Left renal pelvis (tissue), 4 donors: ENCODE measurements at regions not wholly inside any gene's neighbourhood (a gene's known extent, or its start where the extent isn't known, plus 50 kb on each side); places are given as distances from the start of the nearest gene placed in this dataset.

ENCODE experiments used
- DNase-seq, 4 donors: peaks; one replicate each; pipeline ENCODE4 v3.0.0-alpha.2; 2013; ENCODE audit warnings: low read depth in 4 of 4, low spot score in 3 of 4

- no peak for DNase-seq
Observed at GRCh38 chr2:8193686-8194615, 487.9 kb upstream of the ID2 start.

- no peak for DNase-seq
Observed at GRCh38 chr2:8195784-8196183, 486.1 kb upstream of the ID2 start.

GRCh38 chr2:8196316-8196715 lies 485.5 kb upstream of the ID2 start:
- no peak for DNase-seq

- no peak for DNase-seq
Observed at GRCh38 chr2:8197101-8197500, 484.8 kb upstream of the ID2 start.

- DNase-seq, result no peak
Observed at GRCh38 chr2:8197825-8198224, 484.0 kb upstream of the ID2 start.

- no peak for DNase-seq
Observed at GRCh38 chr2:8198766-8199382, 483.0 kb upstream of the ID2 start.

GRCh38 chr2:8202132-8202531 lies 479.7 kb upstream of the ID2 start:
- no peak for DNase-seq

GRCh38 chr2:8203364-8203763 lies 478.5 kb upstream of the ID2 start:
- no peak for DNase-seq

GRCh38 chr2:8204711-8205110 lies 477.1 kb upstream of the ID2 start:
- DNase-seq, result no peak

GRCh38 chr2:8209494-8209893 lies 472.4 kb upstream of the ID2 start:
- no peak for DNase-seq

GRCh38 chr2:8211384-8211783 lies 470.5 kb upstream of the ID2 start:
- no peak for DNase-seq

GRCh38 chr2:8212239-8212638 lies 469.6 kb upstream of the ID2 start:
- no peak for DNase-seq

- no peak for DNase-seq
Observed at GRCh38 chr2:8214036-8214615, 467.7 kb upstream of the ID2 start.

GRCh38 chr2:8215159-8215863 lies 466.5 kb upstream of the ID2 start:
- DNase-seq, result no peak

GRCh38 chr2:8215982-8216381 lies 465.9 kb upstream of the ID2 start:
- DNase-seq, result no peak

- DNase-seq, result no peak
Observed at GRCh38 chr2:8216397-8216796, 465.5 kb upstream of the ID2 start.

- no peak for DNase-seq
Observed at GRCh38 chr2:8217468-8218030, 464.3 kb upstream of the ID2 start.

- DNase-seq, result no peak
Observed at GRCh38 chr2:8219096-8219495, 462.8 kb upstream of the ID2 start.

GRCh38 chr2:8219631-8220355 lies 462.1 kb upstream of the ID2 start:
- no peak for DNase-seq

- no peak for DNase-seq
Observed at GRCh38 chr2:8222979-8223694, 458.7 kb upstream of the ID2 start.
